HEK293T (cell line): ENCODE measurements at regions not wholly inside any gene's neighbourhood (a gene's known extent, or its start where the extent isn't known, plus 50 kb on each side); places are given as distances from the start of the nearest gene placed in this dataset.
A peak's percentile ranks its signal among the peaks of the same experiment; 100 is the strongest.

Source experiments
- CTCF ChIA-PET: fragments of 350-600 bp; formaldehyde crosslinking; extraction: SDS; loops from one replicate; lab custom pipeline; 2021; ENCODE audit warnings: antibody characterized with exemption, inconsistent platforms; lab: Yijun Ruan, JAX
- POLR2A ChIA-PET: fragments of 350-600 bp; formaldehyde crosslinking; extraction: SDS; loops from one replicate; lab custom pipeline; 2020; ENCODE audit warnings: antibody characterized with exemption, inconsistent platforms; lab: Yijun Ruan, JAX
- DNase-seq: peaks from one replicate; pipeline ENCODE4 v3.0.0; 2012; ENCODE audit warnings: mixed read lengths; ENCODE audit errors: extremely low spot score
- ARNT ChIP-seq: fragments of 450-650 bp; IDR thresholded peaks from 2 replicates; pipeline ENCODE4 v1.6.1; 2017; ENCODE audit warnings: mild to moderate bottlenecking
- BHLHE40 ChIP-seq: fragments of 450-650 bp; IDR thresholded peaks from 2 replicates; pipeline ENCODE4 v1.6.1; 2016; ENCODE audit warnings: mild to moderate bottlenecking, moderate library complexity, borderline replicate concordance
- CTBP1 ChIP-seq: fragments of 450-650 bp; IDR thresholded peaks from 2 replicates; pipeline ENCODE4 v1.6.1; 2016; ENCODE audit warnings: borderline replicate concordance
- ELF4 ChIP-seq: fragments of 450-650 bp; IDR thresholded peaks from 2 replicates; pipeline ENCODE4 v1.6.1; 2017; ENCODE audit warnings: antibody characterized with exemption
- FOXA1 ChIP-seq: fragments of 450-650 bp; IDR thresholded peaks from 2 replicates; pipeline ENCODE4 v1.6.1; 2016; ENCODE audit warnings: mild to moderate bottlenecking
- FOXK2 ChIP-seq: fragments of 450-650 bp; IDR thresholded peaks from 2 replicates; pipeline ENCODE4 v1.6.1; 2016; ENCODE audit warnings: mild to moderate bottlenecking
- FOXM1 ChIP-seq: fragments of 450-650 bp; IDR thresholded peaks from 2 replicates; pipeline ENCODE4 v1.6.1; 2017; ENCODE audit warnings: mild to moderate bottlenecking, borderline replicate concordance
- HDGF ChIP-seq: fragments of 450-650 bp; IDR thresholded peaks from 2 replicates; pipeline ENCODE4 v1.6.1; 2017; ENCODE audit warnings: antibody characterized with exemption, borderline replicate concordance
- L3MBTL2 ChIP-seq: fragments of 450-650 bp; conservative IDR thresholded peaks from 2 replicates; pipeline ENCODE4 v1.6.1; 2016; ENCODE audit warnings: mild to moderate bottlenecking
- LEF1 ChIP-seq: fragments of 450-650 bp; IDR thresholded peaks from 2 replicates; pipeline ENCODE4 v1.6.1; 2017; ENCODE audit warnings: mild to moderate bottlenecking, borderline replicate concordance
- NFRKB ChIP-seq: fragments of 450-650 bp; IDR thresholded peaks from 2 replicates; pipeline ENCODE4 v1.6.1; 2016; ENCODE audit warnings: mild to moderate bottlenecking, moderate library complexity
- PKNOX1 ChIP-seq: fragments of 450-650 bp; IDR thresholded peaks from 2 replicates; pipeline ENCODE4 v1.6.1; 2016
- SP1 ChIP-seq: fragments of 450-650 bp; IDR thresholded peaks from 2 replicates; pipeline ENCODE4 v1.6.1; 2017
- SUZ12 ChIP-seq: fragments of 450-650 bp; IDR thresholded peaks from 2 replicates; pipeline ENCODE4 v1.6.1; 2016; ENCODE audit warnings: mild to moderate bottlenecking
- TARDBP ChIP-seq: fragments of 450-650 bp; IDR thresholded peaks from 2 replicates; pipeline ENCODE4 v1.6.1; 2016
- ZNF384 ChIP-seq: fragments of 450-650 bp; IDR thresholded peaks from 2 replicates; pipeline ENCODE4 v1.6.1; 2016

- POLR2A ChIA-PET, result no interaction called here
- DNase-seq, result no peak
- TF ChIP-seq LEF1 (no peak), FOXA1 (no peak), SUZ12 (no peak), NFRKB (no peak), ZNF384 (no peak), HDGF (no peak), FOXM1 (no peak), TARDBP (no peak), L3MBTL2 (no peak), BHLHE40 (no peak), ARNT (no peak), PKNOX1 (no peak), SP1 (no peak), CTBP1 (no peak), FOXK2 (no peak), ELF4 (no peak)
- CTCF ChIA-PET, result interaction anchor here (0.8 kb wide), 1 partner anchor 382 kb away, joined by 3 read pairs; no protein-coding TSS in a partner anchor
These were observed 87.5 kb upstream of the CCBE1 start for GRCh38 chr18:59784694-59785093.

GRCh38 chr18:59783138-59783537, 85.9 kb upstream of the CCBE1 start:
- POLR2A ChIA-PET, result interaction anchor here (1.4 kb wide), 1 partner anchor 41 kb away, joined by 4 read pairs; no protein-coding TSS in a partner anchor
- CTCF ChIA-PET, result interaction anchor here (1.0 kb wide), 1 partner anchor 323 kb away, joined by 3 read pairs; no protein-coding TSS in a partner anchor
- peak; percentile 45 for DNase-seq
- TF ChIP-seq ZNF384 (no peak), SP1 (no peak), ELF4 (no peak), NFRKB (no peak)

- POLR2A ChIA-PET, result no interaction called here
- DNase-seq, result no peak
- CTCF ChIA-PET, result interaction anchor here (0.6 to 0.7 kb wide), 2 partner anchors 8 to 711 kb away, joined by 3 to 5 read pairs; no protein-coding TSS in a partner anchor
- no peak for TF ChIP-seq SP1
- TF ChIP-seq FOXK2, result no peak
- no peak for TF ChIP-seq ARNT
These were observed 82.8 kb upstream of the CCBE1 start for GRCh38 chr18:59779979-59780378.

- no peak for DNase-seq
- TF ChIP-seq ZNF384, result no peak
- no peak for TF ChIP-seq FOXK2
- no peak for TF ChIP-seq FOXA1
- TF ChIP-seq FOXM1, result no peak
- no peak for TF ChIP-seq NFRKB
- TF ChIP-seq TARDBP, result no peak
- TF ChIP-seq HDGF, result no peak
- TF ChIP-seq SUZ12, result no peak
- TF ChIP-seq PKNOX1, result no peak
- TF ChIP-seq ARNT, result no peak
- TF ChIP-seq L3MBTL2, result no peak
- no peak for TF ChIP-seq BHLHE40
- TF ChIP-seq SP1, result no peak
- no peak for TF ChIP-seq ELF4
- no peak for TF ChIP-seq CTBP1
- TF ChIP-seq LEF1, result no peak
- ChIA-PET CTCF (no interaction called here), POLR2A (no interaction called here)
These were observed 81.2 kb upstream of the CCBE1 start for GRCh38 chr18:59778434-59778833.

GRCh38 chr18:59777636-59778035, 80.4 kb upstream of the CCBE1 start:
- ChIA-PET CTCF (no interaction called here), POLR2A (no interaction called here)
- TF ChIP-seq CTBP1 (no peak), TARDBP (no peak)
- DNase-seq, result no peak

- ChIA-PET POLR2A (no interaction called here), CTCF (no interaction called here)
- TF ChIP-seq TARDBP (no peak), FOXM1 (no peak)
- no peak for DNase-seq
These were observed 72.1 kb upstream of the CCBE1 start for GRCh38 chr18:59769129-59769865.

- POLR2A ChIA-PET, result no interaction called here
- DNase-seq, result no peak
- CTCF ChIA-PET, result no interaction called here
- no peak for TF ChIP-seq BHLHE40
- no peak for TF ChIP-seq L3MBTL2
- no peak for TF ChIP-seq CTBP1
- TF ChIP-seq LEF1, result no peak
- no peak for TF ChIP-seq ARNT
- no peak for TF ChIP-seq FOXA1
- no peak for TF ChIP-seq ELF4
- TF ChIP-seq NFRKB, result no peak
- no peak for TF ChIP-seq ZNF384
- no peak for TF ChIP-seq TARDBP
- no peak for TF ChIP-seq SUZ12
- no peak for TF ChIP-seq SP1
- TF ChIP-seq HDGF, result no peak
- TF ChIP-seq PKNOX1, result no peak
- no peak for TF ChIP-seq FOXM1
- TF ChIP-seq FOXK2, result no peak
These were observed 71.2 kb upstream of the CCBE1 start for GRCh38 chr18:59768409-59768808.
